ENCODE measurements at regions not wholly inside any gene's neighbourhood (a gene's known extent, or its start where the extent isn't known, plus 50 kb on each side); places are given as distances from the start of the nearest gene placed in this dataset.

DNA sequence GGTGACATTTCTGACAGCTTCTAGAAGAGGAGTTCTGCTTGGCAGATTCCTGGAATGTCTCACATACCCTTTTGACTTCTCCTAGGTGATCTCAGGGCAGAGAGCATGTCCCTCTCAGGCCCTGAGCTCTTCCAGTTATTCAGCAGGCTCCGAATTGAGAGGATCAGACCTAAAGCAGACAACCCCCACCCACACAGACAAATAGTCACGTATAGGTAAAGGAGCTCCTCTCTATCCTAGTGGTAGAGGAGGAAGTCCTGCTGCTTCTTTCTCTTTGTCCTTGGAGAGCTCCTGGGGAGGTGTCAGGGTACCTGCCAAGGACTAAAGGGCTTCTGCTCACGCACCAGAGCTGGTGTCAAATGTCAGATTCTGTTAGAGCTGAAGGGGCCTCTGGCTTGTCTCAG is 128.1 kb downstream of the IER5 start:
- TF ChIP-seq, protein P1, sequence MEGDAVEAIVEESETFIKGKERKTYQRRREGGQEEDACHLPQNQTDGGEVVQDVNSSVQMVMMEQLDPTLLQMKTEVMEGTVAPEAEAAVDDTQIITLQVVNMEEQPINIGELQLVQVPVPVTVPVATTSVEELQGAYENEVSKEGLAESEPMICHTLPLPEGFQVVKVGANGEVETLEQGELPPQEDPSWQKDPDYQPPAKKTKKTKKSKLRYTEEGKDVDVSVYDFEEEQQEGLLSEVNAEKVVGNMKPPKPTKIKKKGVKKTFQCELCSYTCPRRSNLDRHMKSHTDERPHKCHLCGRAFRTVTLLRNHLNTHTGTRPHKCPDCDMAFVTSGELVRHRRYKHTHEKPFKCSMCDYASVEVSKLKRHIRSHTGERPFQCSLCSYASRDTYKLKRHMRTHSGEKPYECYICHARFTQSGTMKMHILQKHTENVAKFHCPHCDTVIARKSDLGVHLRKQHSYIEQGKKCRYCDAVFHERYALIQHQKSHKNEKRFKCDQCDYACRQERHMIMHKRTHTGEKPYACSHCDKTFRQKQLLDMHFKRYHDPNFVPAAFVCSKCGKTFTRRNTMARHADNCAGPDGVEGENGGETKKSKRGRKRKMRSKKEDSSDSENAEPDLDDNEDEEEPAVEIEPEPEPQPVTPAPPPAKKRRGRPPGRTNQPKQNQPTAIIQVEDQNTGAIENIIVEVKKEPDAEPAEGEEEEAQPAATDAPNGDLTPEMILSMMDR (IDR thresholded peaks at IDR 0.05) = no peak
- TF ChIP-seq EP300 (IDR thresholded peaks at IDR 0.05) (no peak), POLR2A (IDR thresholded peaks at IDR 0.05) (no peak)

Measured in tibial nerve (tissue), 4 donors.